Stimulated activated CD8-positive, alpha-beta memory T cell treated with anti-CD3 and anti-CD28 coated beads, Interleukin-2, amount 100 ng/mL, for 48 hours (primary cell): ENCODE measurements at regions not wholly inside any gene's neighbourhood (a gene's known extent, or its start where the extent isn't known, plus 50 kb on each side); places are given as distances from the start of the nearest gene placed in this dataset.
"Not testable (repeated sequence)": the region's sequence is repeated elsewhere in the genome, so short reads cannot be mapped to it uniquely, and the experiment has no call there.

Experiments used
- DNase-seq, 2 donors: peaks; one replicate each; pipeline ENCODE4 v3.0.0-alpha.2; 2020; ENCODE audit warnings: low read depth in 2 of 2

DNA sequence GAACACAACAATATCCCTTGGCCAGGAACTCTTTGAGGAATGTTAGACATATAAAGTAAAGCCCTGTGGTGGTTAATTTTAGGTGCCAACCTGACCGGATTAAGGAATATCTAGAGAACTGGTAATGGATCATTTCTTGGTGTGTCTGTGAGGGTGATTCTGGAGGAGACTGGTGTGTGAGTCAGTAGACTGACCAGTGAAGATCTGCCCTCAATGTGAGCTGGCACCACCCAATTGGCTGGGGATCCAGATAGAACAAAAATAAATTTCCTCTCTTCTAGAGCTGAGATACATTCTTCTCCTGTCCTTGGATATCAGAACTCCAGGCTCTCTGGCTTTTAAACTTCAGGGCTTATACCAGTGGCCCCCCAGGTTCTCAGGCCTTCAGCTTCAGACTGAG lies 56.2 kb upstream of the TNPO1 start:
- no peak for DNase-seq

DNA sequence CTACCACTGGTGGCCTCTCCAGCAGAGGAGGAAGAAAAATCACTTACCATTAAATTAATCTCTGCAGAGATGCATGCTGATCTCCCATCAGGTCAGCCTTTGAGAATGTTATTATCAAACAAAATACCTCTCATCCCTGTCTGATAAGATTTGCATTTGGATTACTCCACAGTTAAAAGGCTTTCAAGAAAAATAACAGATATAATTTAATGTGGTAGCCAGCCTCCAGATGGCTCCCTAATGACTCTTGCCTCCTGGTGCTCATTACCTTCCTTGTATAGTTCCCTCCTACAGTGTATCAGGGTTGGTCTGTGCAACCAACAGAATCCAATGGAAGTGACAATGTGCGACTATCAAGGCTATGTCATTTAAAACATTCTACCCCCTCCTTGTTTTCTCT lies 63.6 kb upstream of the TNPO1 start:
- DNase-seq: no peak

DNA sequence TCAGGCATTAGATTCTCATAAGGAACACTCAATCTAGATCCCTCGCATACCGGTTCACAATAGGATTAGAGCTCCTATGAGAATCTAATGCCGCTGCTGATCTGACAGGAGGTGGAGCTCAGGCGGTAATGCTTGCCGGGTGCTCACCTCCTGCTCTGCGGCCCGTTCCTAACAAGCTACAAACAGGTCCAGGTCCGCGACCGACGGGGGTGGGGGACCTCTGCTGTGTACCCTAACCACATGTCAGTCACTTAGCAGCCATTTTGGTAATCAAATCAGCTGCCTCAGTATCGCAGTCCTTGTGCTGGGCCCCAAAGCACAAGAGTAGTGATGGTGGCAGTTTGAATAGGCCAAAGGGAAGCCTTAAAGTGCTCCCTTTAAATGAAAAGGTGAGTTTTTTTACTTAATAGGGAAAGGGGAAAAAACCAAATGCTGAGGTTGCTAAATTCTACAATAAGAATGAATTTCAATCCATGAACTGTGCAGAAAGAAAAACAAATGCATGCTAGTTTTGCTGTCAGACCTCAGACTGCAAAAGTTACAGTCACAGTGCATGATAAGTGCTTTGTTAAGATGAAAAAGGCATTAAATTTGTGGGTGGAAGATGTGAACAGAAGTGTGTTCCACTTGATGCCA lies 67.0 kb upstream of the TNPO1 start:
- no peak for DNase-seq

DNA sequence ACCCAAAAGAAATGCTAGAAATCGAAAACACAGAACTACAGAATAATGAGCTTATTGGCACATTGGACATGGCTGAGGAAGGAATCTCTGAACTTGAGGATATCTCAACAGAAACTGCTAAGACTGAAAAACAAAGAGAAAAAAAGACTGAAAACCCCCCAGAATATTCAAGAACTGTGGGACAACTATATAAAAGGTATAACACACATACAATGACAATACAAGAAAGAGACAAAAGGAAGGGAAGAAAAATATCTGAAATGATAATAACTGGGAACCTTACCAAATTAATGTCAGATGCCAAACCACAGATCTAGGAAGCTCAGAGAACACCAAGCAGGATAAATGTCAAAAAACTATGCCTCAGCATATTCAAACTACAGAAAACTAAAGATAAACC lies 68.6 kb upstream of the TNPO1 start:
- DNase-seq: no peak

DNA sequence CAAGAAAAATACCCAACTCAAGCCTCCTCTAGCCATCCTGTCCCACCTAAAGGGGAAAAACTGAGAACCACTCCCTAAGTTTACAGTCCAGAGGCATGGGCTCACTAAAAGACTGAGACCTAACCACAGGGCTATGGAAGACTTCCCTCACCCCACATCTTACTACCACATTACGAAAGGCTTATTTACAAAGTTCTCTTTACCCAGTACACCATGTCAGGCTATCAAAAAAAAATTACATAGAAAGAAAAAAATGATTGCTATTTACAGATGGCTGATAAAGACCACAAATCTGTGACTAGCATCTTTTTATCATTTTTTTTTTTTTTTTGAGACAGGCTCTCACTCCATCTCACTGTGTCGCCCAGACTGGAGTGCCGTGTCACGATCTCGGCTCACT lies 69.7 kb upstream of the TNPO1 start:
- no peak for DNase-seq

DNA sequence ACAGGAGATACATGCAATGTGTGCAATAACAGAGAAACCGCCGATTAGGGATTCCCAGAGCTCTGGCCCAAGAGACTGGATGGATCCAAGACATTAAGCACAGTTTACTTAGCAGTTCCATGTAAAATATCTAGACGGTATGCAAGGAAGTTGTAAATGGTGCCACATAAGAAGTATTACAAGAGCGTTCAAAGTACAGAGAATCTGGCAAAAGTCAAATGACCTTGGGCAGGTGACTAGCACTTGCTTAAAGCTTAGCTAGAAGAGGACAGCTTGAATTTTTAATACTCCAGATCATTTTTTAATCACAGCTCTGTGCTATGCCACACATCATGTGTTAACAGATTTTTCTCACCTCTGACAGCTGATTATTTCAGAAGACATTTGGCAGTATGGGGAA lies 72.3 kb upstream of the TNPO1 start:
- no peak for DNase-seq

DNA sequence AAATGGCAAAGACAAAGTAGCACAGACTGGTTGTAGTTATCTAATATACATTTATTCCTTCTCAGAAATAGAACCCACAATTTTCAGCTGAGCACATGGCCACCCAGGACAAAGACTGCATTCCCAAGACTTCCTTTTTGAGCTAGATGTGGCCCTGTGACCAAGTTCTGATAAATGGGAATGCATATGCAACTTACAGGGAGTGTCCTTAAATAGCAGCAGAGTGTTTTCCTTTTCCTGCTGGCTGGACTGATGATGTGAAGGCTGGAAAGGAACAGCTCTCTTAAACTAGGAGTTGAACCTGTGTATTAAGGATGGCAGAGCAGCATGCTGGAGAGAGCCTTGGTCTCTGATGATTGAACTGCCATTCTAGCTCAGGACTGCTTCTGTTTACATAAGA lies 74.7 kb upstream of the TNPO1 start:
- DNase-seq: no peak

DNA sequence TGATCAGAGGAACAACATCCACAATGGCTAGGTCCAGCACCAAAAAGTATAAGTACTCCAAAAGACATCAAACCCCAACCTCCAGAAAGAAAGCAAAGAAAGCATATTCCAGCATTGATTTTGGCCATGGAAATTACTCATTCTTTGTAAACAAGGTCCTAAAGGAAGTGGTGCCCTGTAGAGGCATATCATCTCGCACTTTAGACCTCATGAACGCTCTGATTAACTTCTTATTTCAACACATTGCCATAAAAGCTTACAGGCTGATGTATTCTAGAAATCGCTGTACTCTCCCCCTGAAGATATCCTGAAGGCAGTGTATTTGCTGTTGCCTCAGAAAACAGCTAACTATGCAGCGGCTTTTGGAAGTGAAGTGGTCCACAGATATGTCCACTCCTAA lies 82.7 kb upstream of the TNPO1 start:
- DNase-seq: no peak

DNA sequence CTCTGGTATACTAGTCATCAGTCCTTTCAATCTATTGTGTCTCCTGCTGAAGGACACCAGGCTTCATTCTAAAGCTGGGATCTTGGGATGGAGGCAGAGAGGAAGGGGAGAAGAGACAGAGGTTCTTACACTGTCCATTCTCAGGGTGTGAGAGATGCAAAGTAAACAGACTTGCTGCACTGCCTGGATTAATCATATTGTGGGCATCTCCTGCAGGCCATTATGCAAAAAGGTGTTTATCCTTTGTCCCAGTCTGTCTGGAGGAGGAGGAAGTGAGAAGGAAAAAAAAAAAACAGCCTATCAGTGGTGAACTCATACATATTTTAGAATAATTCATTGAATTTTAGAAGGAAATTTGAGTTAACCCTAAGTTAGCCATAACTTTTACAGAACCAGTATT lies 92.9 kb upstream of the TNPO1 start:
- DNase-seq: no peak

DNA sequence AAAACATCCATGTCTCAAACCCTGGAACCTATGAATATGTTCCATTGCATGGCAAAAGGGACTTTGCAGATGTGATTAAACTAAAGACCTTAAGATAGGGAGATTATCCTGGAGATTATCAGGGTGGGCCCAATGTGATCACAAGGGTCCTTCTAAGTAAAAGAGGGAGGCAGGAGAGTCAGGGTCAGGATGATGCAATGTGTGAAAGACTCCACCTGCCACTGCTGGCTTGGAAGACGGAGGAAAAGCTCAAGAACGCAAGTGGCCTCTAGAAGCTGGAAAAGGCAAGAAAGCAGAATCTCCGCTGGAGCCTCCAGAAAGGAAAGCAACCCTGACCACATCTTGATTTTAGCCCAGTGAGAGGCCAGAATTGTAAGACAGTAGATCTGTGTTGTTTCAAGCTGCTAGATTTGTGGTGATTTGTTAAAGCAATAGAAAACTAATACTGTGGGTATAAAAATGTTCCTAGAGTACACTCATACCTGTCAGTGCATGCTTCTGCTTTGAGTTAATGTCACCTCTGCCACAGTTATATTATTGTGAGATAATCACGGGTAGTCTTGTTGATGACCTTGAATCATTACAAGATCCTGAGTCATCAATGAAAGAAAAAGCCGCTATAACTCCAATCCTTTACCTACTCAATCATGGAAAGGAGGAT lies 93.5 kb upstream of the TNPO1 start:
- DNase-seq: no peak

DNA sequence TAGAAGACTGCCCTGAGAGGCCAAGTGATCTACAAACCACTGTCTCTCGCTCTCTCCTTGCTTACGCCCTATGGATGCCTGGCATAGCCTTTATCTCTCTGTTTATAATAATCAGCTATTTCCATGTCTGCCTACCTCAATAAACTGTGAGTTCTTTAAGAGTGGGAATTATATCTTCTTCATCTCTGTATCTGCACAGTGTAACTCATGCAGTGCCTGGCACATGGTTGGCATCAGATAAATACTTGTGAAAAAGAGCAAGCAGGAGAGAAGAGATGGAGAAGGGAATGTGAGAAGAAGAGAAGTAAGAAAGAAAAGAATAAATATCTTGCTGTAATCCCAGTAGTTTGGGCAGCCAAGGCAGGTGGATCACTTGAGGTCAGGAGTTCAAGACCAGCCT lies 94.6 kb upstream of the TNPO1 start:
- DNase-seq: no peak

DNA sequence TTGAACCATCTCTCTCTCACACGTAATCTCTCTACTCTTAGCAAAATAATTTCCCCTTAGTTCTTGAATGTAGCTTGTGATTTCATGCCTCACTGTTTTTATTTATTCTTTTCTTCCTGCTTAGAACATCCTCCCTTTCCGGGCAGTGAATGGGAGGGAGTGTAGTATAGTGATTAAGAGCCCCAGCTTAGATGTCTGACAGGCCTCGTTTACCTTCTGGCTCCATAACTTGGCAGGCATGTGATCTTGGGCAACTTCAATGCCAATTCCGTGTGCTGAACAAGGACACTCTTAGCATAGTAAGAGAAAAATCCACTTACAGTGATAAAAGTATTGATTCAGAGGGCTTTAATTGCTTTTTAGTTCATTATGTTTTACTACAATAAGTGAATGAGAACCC lies 96.3 kb upstream of the TNPO1 start:
- no peak for DNase-seq

DNA sequence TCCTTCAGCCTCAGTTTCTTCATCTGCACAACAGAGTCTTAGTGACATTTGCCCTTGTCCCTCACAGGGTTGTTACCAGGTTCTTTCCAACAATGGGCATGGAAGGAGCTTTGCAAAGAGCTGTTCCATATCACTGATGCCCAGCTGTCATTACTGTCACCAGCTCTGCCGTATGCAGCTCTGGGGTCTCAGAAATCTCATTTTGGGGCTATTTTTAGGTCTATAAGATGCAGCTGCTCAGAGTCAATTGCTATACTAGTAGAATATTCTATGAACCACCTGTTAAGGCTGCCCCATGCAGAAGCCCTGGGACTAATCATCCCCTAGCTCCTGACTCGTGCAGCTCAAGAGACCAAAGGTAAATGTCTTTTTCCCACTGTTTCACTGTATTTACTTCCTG lies 105.1 kb upstream of the TNPO1 start:
- DNase-seq: no peak

DNA sequence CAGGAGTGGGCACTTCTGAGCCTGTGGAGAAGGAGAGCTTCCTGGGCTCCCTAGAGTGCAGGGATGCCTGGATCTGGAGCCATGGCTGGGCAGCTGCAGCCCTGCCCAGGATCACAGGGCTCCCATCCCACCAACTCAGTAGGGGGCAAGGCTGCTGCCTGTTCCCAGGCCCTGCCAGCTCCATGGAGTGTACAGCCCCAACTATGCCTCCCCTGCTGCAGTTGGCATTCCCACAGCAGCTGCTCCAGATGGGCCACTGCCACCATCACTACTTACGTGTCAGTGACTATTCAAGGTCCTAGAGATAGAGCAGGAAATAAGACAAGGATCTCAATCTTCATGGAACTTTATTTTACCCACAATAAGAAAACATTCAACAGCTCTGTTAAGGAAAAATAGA lies 107.1 kb upstream of the TNPO1 start:
- DNase-seq: no peak

DNA sequence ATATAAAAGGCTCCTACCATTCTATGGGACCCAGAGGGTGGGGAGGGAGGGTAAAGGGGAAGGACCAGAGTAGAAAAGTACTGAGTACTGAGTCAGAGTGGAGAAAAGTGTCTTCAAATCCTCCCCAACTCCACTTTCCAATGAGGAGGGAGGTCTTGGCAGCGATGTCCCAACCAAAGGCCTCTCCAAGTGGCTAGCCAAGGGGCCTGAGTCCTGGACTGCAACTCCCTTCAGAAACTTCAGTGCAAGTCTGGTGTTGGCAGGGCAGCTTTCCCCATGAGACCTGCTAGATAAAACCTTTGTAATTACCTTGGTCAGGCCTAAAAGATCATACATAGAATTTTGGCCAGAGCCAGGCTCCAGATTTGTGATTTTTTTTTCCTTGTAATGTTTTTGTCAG lies 111.3 kb upstream of the TNPO1 start:
- no peak for DNase-seq

DNA sequence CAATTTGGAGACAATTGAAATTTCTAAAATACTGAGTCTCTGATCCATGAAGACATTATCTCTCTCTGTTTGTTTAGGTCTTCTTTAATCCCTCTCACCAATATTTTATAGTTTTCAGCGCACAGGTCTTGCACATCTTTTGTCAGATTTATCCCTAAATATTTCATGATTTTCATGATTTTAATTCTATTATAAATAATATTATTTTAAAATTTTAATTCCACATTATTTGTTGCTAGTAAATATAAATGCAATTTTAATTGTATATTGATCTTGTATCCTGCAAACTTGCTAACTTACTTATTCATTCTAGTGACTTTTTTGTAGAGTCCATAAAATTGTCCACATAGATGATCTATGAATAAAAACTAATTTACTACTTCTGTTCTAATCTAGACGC lies 112.6 kb upstream of the TNPO1 start:
- DNase-seq: no peak

DNA sequence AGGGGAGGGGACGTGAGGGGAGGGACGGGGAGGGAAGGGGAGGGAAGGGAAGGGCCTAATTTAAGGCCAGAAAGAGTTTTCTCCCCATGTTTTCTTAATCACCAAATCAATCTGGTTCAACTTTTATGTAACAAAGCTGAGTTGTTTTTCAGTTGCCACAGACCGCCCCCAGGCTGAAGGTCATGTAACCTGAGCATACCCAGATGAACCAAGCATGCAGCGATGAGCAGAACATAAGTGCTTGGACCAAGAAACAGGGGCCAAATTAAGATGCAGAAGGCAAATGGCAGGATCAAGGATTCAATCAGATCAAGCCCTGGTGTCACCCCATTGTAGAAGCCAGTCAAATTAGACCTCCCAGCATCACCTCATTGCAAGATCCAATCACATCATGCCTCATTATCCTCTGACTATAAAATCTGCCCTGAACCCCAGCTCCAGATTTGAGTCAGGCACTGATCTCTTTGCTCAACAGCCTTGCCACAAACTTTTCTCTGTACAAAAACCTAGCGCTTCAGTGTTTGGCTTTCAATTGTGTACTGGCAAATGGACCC lies 113.5 kb upstream of the TNPO1 start:
- no peak for DNase-seq

DNA sequence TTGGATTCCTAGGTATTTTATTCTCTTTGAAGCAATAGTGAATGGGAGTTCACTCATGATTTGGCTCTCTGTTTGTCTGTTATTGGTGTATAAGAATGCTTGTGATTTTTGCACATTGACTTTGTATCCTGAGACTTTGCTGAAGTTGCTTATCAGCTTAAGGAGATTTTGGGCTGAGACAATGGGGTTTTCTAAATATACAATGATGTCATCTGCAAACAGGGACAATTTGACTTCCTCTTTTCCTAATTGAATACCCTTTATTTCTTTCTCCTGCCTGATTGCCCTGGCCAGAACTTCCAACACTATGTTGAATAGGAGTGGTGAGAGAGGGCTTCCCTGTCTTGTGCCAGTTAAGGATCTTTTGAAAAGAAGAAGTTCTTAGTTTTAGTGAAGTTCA lies 114.4 kb upstream of the TNPO1 start:
- not testable (repeated sequence) for DNase-seq

DNA sequence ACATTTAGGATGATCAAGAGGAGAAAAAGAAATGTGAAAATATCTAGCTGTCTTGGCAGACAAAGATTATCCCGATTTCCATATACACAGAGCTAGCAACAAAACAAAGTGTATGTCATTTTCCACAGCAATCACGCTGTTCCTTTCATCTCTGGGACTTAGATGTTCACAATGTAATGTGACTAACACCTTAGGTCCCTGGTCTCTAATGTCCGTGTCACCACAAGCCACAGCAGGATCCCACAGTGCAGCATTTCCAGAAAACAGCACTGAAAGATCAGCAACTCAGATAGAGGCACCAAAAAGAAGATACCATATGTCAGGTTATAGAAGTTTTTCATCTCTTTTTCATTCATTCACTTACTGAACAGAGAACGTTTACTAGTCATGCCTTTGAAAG lies 118.0 kb upstream of the TNPO1 start:
- no peak for DNase-seq

DNA sequence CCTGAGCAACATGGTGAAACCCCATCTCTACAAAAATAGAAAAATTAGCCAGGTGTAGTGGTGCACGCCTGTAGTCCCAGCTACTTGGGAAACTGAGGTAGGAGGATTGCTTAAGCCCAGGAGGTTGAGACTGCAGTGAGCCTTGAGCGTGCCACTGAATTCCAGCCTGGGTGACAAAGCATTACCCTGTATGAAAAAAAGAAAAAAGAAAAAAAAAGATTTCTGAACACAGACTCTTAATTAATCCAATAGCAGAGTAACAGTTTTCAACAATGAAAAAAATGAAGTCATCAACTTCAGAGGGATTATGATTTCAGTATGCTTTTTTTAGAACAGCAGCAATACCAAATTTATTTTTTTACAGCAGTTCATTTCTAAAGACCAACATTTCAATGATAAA lies 118.8 kb upstream of the TNPO1 start:
- DNase-seq: no peak

DNA sequence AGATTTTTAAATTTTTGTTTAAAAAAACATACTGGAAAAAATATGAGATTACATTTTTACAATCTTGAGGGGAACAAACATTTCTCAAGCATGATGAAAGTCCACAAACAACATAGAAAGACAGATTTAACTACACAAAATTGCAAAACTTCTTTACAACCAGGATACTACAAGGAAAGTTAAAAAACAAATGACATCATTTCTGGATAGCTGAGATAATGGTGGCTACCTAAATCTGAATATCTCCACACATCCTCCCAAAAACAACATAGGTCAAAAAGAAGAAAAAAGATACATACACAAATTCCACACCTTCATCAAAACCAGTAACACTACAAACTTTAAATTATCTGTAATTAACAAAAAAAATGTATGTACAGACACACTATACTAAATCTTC lies 120.8 kb upstream of the TNPO1 start:
- no peak for DNase-seq

DNA sequence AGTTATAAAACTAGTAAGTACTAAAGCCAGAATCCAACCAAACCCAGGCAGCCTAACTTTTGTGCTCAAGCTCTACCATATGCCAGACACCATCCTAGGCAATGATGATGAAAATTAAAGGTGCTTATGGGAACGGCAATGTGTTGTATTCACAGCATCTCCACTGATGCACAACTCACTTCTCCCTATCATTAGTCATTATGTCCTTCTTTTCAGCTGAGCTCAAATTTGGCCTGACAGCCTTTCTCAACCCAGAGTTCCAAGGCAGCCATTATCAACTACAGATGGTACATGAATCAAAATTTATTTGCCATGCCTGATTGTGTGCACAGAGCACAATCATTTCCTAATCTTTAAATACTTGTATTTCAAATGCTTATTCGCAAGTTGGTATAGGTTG lies 121.6 kb upstream of the TNPO1 start:
- no peak for DNase-seq

DNA sequence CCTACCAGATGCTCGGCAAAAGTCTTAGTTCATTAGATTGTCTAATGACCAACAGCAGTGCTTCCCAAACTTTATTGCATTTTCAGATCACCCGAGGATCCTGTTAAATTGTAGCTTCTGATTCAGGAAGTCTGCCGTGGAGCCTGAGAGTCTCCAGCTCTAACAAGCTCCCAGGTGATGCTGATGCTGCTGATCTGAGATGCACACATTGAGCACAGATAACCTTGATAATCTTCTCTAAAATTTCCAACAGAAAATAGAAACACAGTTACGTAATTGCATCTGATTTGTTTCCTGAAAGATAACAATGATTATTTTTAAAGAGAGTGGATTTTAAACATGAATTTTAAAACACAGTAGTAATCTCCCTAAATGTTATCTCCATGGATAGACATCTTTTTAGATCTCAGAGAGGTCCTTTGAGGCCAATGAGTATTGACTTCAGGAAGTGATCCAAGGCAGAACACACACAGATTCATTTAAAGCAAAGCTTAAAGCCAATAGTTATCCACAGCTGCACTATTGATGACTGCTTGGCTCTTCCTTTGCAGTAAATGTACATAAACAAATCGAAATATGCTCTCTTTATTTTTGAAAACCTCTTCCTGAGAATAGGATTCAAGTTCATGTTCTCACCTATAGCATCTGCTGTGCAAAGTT lies 122.8 kb upstream of the TNPO1 start:
- no peak for DNase-seq
